Adrenal gland (tissue), 5 donors: ENCODE measurements at regions not wholly inside any gene's neighbourhood (a gene's known extent, or its start where the extent isn't known, plus 50 kb on each side); places are given as distances from the start of the nearest gene placed in this dataset.

Experiments used
- POLR2A ChIP-seq, 2 donors: fragments of 450-650 bp; IDR thresholded peaks; one replicate each; pipeline ENCODE4 v1.6.1; 2017; ENCODE audit warnings: antibody characterized with exemption in 2 of 2, mild to moderate bottlenecking in 2 of 2, moderate library complexity in 1 of 2
- TF ChIP-seq, protein P1 (sequence below), 6 experiments: fragments of 450-650 bp in 4 of 6; fragments of 200-600 bp in 2 of 6; sonication (generic) in 1 of 6; IDR thresholded peaks; 1 replicate in 5 of 6; 2 replicates in 1 of 6; pipeline versions ENCODE4 v1.5.1 to v1.8.0; 2016 to 2021; ENCODE audit warnings: antibody characterized with exemption in 6 of 6, mild to moderate bottlenecking in 2 of 6, moderate library complexity in 1 of 6
- donor health status: DM: no; HTN: no; CAD: no.

GRCh38 chr14:45715946-45716345 lies 462.9 kb upstream of the MIS18BP1 start:
- TF ChIP-seq, protein P1, sequence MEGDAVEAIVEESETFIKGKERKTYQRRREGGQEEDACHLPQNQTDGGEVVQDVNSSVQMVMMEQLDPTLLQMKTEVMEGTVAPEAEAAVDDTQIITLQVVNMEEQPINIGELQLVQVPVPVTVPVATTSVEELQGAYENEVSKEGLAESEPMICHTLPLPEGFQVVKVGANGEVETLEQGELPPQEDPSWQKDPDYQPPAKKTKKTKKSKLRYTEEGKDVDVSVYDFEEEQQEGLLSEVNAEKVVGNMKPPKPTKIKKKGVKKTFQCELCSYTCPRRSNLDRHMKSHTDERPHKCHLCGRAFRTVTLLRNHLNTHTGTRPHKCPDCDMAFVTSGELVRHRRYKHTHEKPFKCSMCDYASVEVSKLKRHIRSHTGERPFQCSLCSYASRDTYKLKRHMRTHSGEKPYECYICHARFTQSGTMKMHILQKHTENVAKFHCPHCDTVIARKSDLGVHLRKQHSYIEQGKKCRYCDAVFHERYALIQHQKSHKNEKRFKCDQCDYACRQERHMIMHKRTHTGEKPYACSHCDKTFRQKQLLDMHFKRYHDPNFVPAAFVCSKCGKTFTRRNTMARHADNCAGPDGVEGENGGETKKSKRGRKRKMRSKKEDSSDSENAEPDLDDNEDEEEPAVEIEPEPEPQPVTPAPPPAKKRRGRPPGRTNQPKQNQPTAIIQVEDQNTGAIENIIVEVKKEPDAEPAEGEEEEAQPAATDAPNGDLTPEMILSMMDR (IDR thresholded peaks at IDR 0.05), result no peak
- no peak for TF ChIP-seq POLR2A (IDR thresholded peaks at IDR 0.05)
